WTC11 (cell line): ENCODE measurements at regions not wholly inside any gene's neighbourhood (a gene's known extent, or its start where the extent isn't known, plus 50 kb on each side); places are given as distances from the start of the nearest gene placed in this dataset.
A peak's percentile ranks its signal among the peaks of the same experiment; 100 is the strongest.

ENCODE experiments used
- ATAC-seq: fragments of 200-7000 bp; cut with Tn5 transposase; 2 replicates; pipeline ENCODE4 v1.10.0; 2021; ENCODE audit warnings: mild to moderate bottlenecking, moderate library complexity
- CTCF ChIA-PET: fragments of 300-600 bp; sonication (Branson Sonifier 250); formaldehyde crosslinking; loops from one replicate; lab custom pipeline; 2021; ENCODE audit warnings: antibody characterized with exemption; lab: Charles Lee
- POLR2A ChIA-PET: fragments of 350-600 bp; sonication (Branson Sonifier 250); formaldehyde crosslinking; loops from one replicate; lab custom pipeline; 2021; ENCODE audit warnings: antibody characterized with exemption; lab: Charles Lee
- DNase-seq: peaks from one replicate; pipeline ENCODE4 v3.0.0; 2021; ENCODE audit warnings: low spot score
- H3K27ac Mint-ChIP-seq: 2 replicates; pipeline ENCODE4 v1.8.0; 2021; ENCODE audit warnings: mixed read lengths
- H3K27me3 Mint-ChIP-seq: 2 replicates; pipeline ENCODE4 v1.8.0; 2021; ENCODE audit warnings: low read depth, mild to moderate bottlenecking, moderate library complexity, mixed read lengths
- H3K36me3 Mint-ChIP-seq: 2 replicates; pipeline ENCODE4 v1.8.0; 2021; ENCODE audit warnings: mixed read lengths
- H3K4me1 Mint-ChIP-seq: 2 replicates; pipeline ENCODE4 v1.8.0; 2022; ENCODE audit warnings: mixed read lengths
- H3K4me3 Mint-ChIP-seq: 2 replicates; pipeline ENCODE4 v1.8.0; 2021; ENCODE audit warnings: mild to moderate bottlenecking, moderate library complexity, mixed read lengths
- H3K9me3 Mint-ChIP-seq: 2 replicates; pipeline ENCODE4 v1.8.0; 2021; ENCODE audit warnings: mixed read lengths
- CREB1 ChIP-seq: sonication (generic); formaldehyde crosslinking; IDR thresholded peaks from 2 replicates; pipeline ENCODE4 v1.8.0; 2023; ENCODE audit warnings: mild to moderate bottlenecking, missing genetic modification reagents
- CREM ChIP-seq: sonication (generic); formaldehyde crosslinking; IDR thresholded peaks from 2 replicates; pipeline ENCODE4 v1.8.1; 2022; ENCODE audit warnings: mild to moderate bottlenecking, missing genetic modification reagents, moderate library complexity
- E2F4 ChIP-seq: sonication (generic); formaldehyde crosslinking; IDR thresholded peaks from 2 replicates; pipeline ENCODE4 v1.8.1; 2022; ENCODE audit warnings: low read depth, mild to moderate bottlenecking, moderate library complexity, missing genetic modification reagents, borderline replicate concordance
- ETV6 ChIP-seq: sonication (generic); formaldehyde crosslinking; IDR thresholded peaks from 2 replicates; pipeline ENCODE4 v1.8.1; 2022; ENCODE audit warnings: mild to moderate bottlenecking, missing genetic modification reagents
- FOXJ3 ChIP-seq: sonication (generic); formaldehyde crosslinking; IDR thresholded peaks from 2 replicates; pipeline ENCODE4 v1.9.0; 2021; ENCODE audit warnings: missing genetic modification reagents, mild to moderate bottlenecking, borderline replicate concordance
- FOXP4 ChIP-seq: sonication (generic); formaldehyde crosslinking; IDR thresholded peaks from 2 replicates; pipeline ENCODE4 v1.8.0; 2022; ENCODE audit warnings: mild to moderate bottlenecking, missing genetic modification reagents
- GRHL2 ChIP-seq: fragments of 250-450 bp; sonication (Bioruptor Pico); IDR thresholded peaks from 2 replicates; pipeline ENCODE4 v1.8.0; 2022; ENCODE audit warnings: mild to moderate bottlenecking, moderate library complexity; ENCODE audit not compliant: insufficient replicate concordance, severe bottlenecking
- IRF2 ChIP-seq: sonication (generic); formaldehyde crosslinking; IDR thresholded peaks from 2 replicates; pipeline ENCODE4 v1.8.0; 2022; ENCODE audit warnings: low read depth, missing genetic modification reagents, borderline replicate concordance
- NFATC4 ChIP-seq: fragments of 250-450 bp; sonication (Bioruptor Pico); IDR thresholded peaks from 2 replicates; pipeline ENCODE4 v1.9.0; 2021; ENCODE audit warnings: mild to moderate bottlenecking
- NFE2L1 ChIP-seq: sonication (generic); formaldehyde crosslinking; IDR thresholded peaks from 2 replicates; pipeline ENCODE4 v1.8.1; 2023; ENCODE audit warnings: missing genetic modification reagents
- NFYB ChIP-seq: sonication (generic); formaldehyde crosslinking; conservative IDR thresholded peaks from 2 replicates; pipeline ENCODE4 v1.8.0; 2022; ENCODE audit warnings: low read depth, missing genetic modification reagents
- NR1H2 ChIP-seq: sonication (generic); formaldehyde crosslinking; IDR thresholded peaks from 2 replicates; pipeline ENCODE4 v1.9.0; 2021; ENCODE audit warnings: mild to moderate bottlenecking, moderate library complexity, missing genetic modification reagents
- RORB ChIP-seq: fragments of 250-450 bp; sonication (Bioruptor Pico); IDR thresholded peaks from 2 replicates; pipeline ENCODE4 v1.9.0; 2021; ENCODE audit warnings: mild to moderate bottlenecking
- SMAD3 ChIP-seq: sonication (generic); formaldehyde crosslinking; IDR thresholded peaks from 2 replicates; pipeline ENCODE4 v1.8.0; 2022; ENCODE audit warnings: missing genetic modification reagents, mild to moderate bottlenecking, borderline replicate concordance
- SP1 ChIP-seq: sonication (generic); formaldehyde crosslinking; conservative IDR thresholded peaks from 2 replicates; pipeline ENCODE4 v1.8.1; 2022; ENCODE audit warnings: missing genetic modification reagents
- STAT6 ChIP-seq: sonication (generic); formaldehyde crosslinking; conservative IDR thresholded peaks from 2 replicates; pipeline ENCODE4 v1.8.1; 2023; ENCODE audit warnings: mild to moderate bottlenecking, low read depth, missing genetic modification reagents, moderate library complexity
- TEAD1 ChIP-seq: sonication (generic); formaldehyde crosslinking; IDR thresholded peaks from 2 replicates; pipeline ENCODE4 v1.8.0; 2022; ENCODE audit warnings: mild to moderate bottlenecking, missing genetic modification reagents
- TP53 ChIP-seq: sonication (generic); formaldehyde crosslinking; IDR thresholded peaks from 2 replicates; pipeline ENCODE4 v1.8.1; 2023; ENCODE audit warnings: mild to moderate bottlenecking, missing genetic modification reagents
- ZBTB21 ChIP-seq: sonication (generic); formaldehyde crosslinking; IDR thresholded peaks from 2 replicates; pipeline ENCODE4 v1.8.1; 2023; ENCODE audit warnings: mild to moderate bottlenecking, missing genetic modification reagents, borderline replicate concordance
- ZNF121 ChIP-seq: sonication (generic); formaldehyde crosslinking; IDR thresholded peaks from 2 replicates; pipeline ENCODE4 v1.8.0; 2023; ENCODE audit warnings: missing genetic modification reagents
- ZNF138 ChIP-seq: sonication (generic); formaldehyde crosslinking; conservative IDR thresholded peaks from 2 replicates; pipeline ENCODE4 v1.8.1; 2022; ENCODE audit warnings: mild to moderate bottlenecking, moderate library complexity, missing genetic modification reagents
- ZNF396 ChIP-seq: fragments of 250-450 bp; sonication (Bioruptor Pico); IDR thresholded peaks from 2 replicates; pipeline ENCODE4 v1.8.0; 2021; ENCODE audit warnings: mild to moderate bottlenecking, moderate library complexity, borderline replicate concordance
- TF ChIP-seq, protein P1 (sequence below): sonication (generic); formaldehyde crosslinking; IDR thresholded peaks from 2 replicates; pipeline ENCODE4 v1.8.1; 2023; ENCODE audit warnings: mild to moderate bottlenecking, missing genetic modification reagents
- TF ChIP-seq, protein P2 (sequence below): sonication (generic); formaldehyde crosslinking; IDR thresholded peaks from 2 replicates; pipeline ENCODE4 v1.8.1; 2023; ENCODE audit warnings: mild to moderate bottlenecking, moderate library complexity, missing genetic modification reagents

DNA sequence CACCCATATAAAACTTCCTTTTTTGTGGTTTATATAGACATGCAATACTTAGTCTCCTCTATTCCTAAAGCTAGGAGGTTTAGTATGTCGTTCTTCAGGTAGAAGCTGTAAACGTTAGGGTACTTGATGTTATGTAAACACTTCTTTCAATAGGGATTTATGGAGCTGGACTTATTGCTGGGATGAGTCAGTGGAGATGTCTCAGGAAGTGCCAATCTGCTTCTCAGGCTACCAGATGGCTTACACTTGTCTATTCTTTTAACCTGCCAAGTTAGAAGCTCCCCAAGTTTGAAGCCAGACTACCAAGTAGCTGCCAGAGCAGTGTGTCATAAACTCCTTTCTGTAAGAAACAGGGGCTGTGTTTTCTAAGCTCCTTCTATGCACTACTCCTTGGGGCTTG is 756.5 kb upstream of the LRRTM1 start:
- DNase-seq (no peak), ATAC-seq (no peak)
- Mint-ChIP-seq H3K36me3 (peaks cover 4% of the 10 kb centered on the region; the same call in 1 of the 2 replicates), H3K27ac (no peak overlapping the region), H3K4me1 (peaks cover 9% of the 10 kb centered on the region), H3K27me3 (no peaks in the 10 kb centered on the region), H3K4me3 (no peak overlapping the region), H3K9me3 (peaks cover 15% of the 10 kb centered on the region)
- no peak for TF ChIP-seq STAT6
- no peak for TF ChIP-seq ZNF396
- no peak for TF ChIP-seq ETV6 (CRISPR knock-in tag)
- no peak for TF ChIP-seq CREB1
- TF ChIP-seq FOXJ3 (CRISPR knock-in tag) = no peak
- no peak for TF ChIP-seq NFYB (CRISPR knock-in tag)
- TF ChIP-seq, protein P1, sequence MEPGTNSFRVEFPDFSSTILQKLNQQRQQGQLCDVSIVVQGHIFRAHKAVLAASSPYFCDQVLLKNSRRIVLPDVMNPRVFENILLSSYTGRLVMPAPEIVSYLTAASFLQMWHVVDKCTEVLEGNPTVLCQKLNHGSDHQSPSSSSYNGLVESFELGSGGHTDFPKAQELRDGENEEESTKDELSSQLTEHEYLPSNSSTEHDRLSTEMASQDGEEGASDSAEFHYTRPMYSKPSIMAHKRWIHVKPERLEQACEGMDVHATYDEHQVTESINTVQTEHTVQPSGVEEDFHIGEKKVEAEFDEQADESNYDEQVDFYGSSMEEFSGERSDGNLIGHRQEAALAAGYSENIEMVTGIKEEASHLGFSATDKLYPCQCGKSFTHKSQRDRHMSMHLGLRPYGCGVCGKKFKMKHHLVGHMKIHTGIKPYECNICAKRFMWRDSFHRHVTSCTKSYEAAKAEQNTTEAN (CRISPR knock-in tag) = no peak
- no peak for TF ChIP-seq ZBTB21 (CRISPR knock-in tag)
- TF ChIP-seq GRHL2 (CRISPR knock-in tag) = no peak
- TF ChIP-seq SP1 (CRISPR knock-in tag) = no peak
- no peak for TF ChIP-seq NFE2L1 (CRISPR knock-in tag)
- no peak for TF ChIP-seq NR1H2
- TF ChIP-seq E2F4 (CRISPR knock-in tag) = no peak
- TF ChIP-seq RORB = no peak
- no peak for TF ChIP-seq TEAD1
- TF ChIP-seq, protein P2, sequence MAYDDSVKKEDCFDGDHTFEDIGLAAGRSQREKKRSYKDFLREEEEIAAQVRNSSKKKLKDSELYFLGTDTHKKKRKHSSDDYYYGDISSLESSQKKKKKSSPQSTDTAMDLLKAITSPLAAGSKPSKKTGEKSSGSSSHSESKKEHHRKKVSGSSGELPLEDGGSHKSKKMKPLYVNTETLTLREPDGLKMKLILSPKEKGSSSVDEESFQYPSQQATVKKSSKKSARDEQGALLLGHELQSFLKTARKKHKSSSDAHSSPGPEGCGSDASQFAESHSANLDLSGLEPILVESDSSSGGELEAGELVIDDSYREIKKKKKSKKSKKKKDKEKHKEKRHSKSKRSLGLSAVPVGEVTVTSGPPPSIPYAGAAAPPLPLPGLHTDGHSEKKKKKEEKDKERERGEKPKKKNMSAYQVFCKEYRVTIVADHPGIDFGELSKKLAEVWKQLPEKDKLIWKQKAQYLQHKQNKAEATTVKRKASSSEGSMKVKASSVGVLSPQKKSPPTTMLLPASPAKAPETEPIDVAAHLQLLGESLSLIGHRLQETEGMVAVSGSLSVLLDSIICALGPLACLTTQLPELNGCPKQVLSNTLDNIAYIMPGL (CRISPR knock-in tag) = no peak
- no peak for TF ChIP-seq CREM (CRISPR knock-in tag)
- ChIA-PET CTCF (no interaction called here), POLR2A (no interaction called here)

GRCh38 chr2:81050580-81051095 is 746.1 kb upstream of the LRRTM1 start:
- ChIA-PET CTCF (no interaction called here), POLR2A (no interaction called here)
- Mint-ChIP-seq H3K27me3 (no peaks in the 10 kb centered on the region), H3K27ac (peak overlapping the region; percentile 83), H3K4me3 (peak overlapping the region; percentile 39), H3K4me1 (peaks cover 46% of the 10 kb centered on the region), H3K9me3 (no peaks in the 10 kb centered on the region), H3K36me3 (no peaks in the 10 kb centered on the region)
- ATAC-seq (peak; percentile 77), DNase-seq (no peak)
- TF ChIP-seq NFATC4 (CRISPR knock-in tag) = no peak
- no peak for TF ChIP-seq IRF2 (CRISPR knock-in tag)
- TF ChIP-seq ZNF138 (CRISPR knock-in tag) = no peak
- no peak for TF ChIP-seq NFE2L1 (CRISPR knock-in tag)
- no peak for TF ChIP-seq FOXP4 (CRISPR knock-in tag)
- no peak for TF ChIP-seq SMAD3 (CRISPR knock-in tag)
- no peak for TF ChIP-seq TP53 (CRISPR knock-in tag)
- TF ChIP-seq ZNF121 = no peak
